Aorta (tissue), 5 donors: ENCODE measurements at regions not wholly inside any gene's neighbourhood (a gene's known extent, or its start where the extent isn't known, plus 50 kb on each side); places are given as distances from the start of the nearest gene placed in this dataset.

Source experiments
- ATAC-seq: fragments of 200-7000 bp; cut with Tn5 transposase; one replicate; pipeline ENCODE4 v1.9.1; 2022; ENCODE audit warnings: moderate library complexity; ENCODE audit not compliant: low FRiP score
- DNase-seq, 2 donors: peaks; one replicate each; pipeline ENCODE4 v3.0.0-alpha.2; 2020
- H3K27ac ChIP-seq, 2 donors: one replicate each; pipeline ENCODE4 v1.5.1; 2013; ENCODE audit warnings: low read length in 2 of 2, mild to moderate bottlenecking in 2 of 2, moderate library complexity in 2 of 2, control low read depth in 1 of 2, inconsistent platforms in 1 of 2, low read depth in 1 of 2
- H3K27me3 ChIP-seq, 2 donors: one replicate each; pipeline ENCODE4 v1.6.1; 2013; ENCODE audit warnings: control low read depth in 1 of 2, low read length in 1 of 2, mild to moderate bottlenecking in 1 of 2, moderate library complexity in 1 of 2; ENCODE audit not compliant: insufficient read depth in 2 of 2, control insufficient read depth in 1 of 2
- H3K36me3 ChIP-seq, 2 donors: one replicate each; pipeline ENCODE4 v1.6.1; 2013; ENCODE audit warnings: control low read depth in 1 of 2, low read length in 1 of 2, mild to moderate bottlenecking in 1 of 2; ENCODE audit not compliant: insufficient read depth in 2 of 2, control insufficient read depth in 1 of 2
- H3K4me1 ChIP-seq, 2 donors: one replicate each; pipeline ENCODE4 v1.6.1; 2013; ENCODE audit warnings: low read length in 2 of 2, control low read depth in 1 of 2, mild to moderate bottlenecking in 1 of 2, moderate library complexity in 1 of 2; ENCODE audit not compliant: insufficient read depth in 2 of 2, control insufficient read depth in 1 of 2
- H3K4me3 ChIP-seq, 2 donors: one replicate each; pipeline ENCODE4 v1.5.1; 2013; ENCODE audit warnings: low read length in 2 of 2, control low read depth in 1 of 2, mild to moderate bottlenecking in 1 of 2
- H3K9me3 ChIP-seq: one replicate; pipeline ENCODE4 v1.6.1; 2013; ENCODE audit warnings: mild to moderate bottlenecking, low read length; ENCODE audit not compliant: control insufficient read depth
- WGBS, 2 donors: extraction: QIAGEN DNeasy Blood & Tissue Kit; methylation state at CpG; one replicate each; pipeline ENCODE4 v1.1.7; 2013; 5-methylcytosine and 5-hydroxymethylcytosine counted together
- intact Hi-C, 2 donors: fragments of 100-400 bp; cut with DNase I; formaldehyde crosslinking; loops; one replicate each; pipeline versions ENCODE4 v1.14.2 to v1.15.0; 2022
- donor health status: healthy with polysubstance abuse.
- donor health status: Bipolar disorder and iron deficiency.
- donor health status: DM: no; HTN: no; CAD: no.
- donor health status: DM: no; HTN: no; CAD: no.
- donor health status: DM: yes; HTN: yes; CAD: no.

DNA sequence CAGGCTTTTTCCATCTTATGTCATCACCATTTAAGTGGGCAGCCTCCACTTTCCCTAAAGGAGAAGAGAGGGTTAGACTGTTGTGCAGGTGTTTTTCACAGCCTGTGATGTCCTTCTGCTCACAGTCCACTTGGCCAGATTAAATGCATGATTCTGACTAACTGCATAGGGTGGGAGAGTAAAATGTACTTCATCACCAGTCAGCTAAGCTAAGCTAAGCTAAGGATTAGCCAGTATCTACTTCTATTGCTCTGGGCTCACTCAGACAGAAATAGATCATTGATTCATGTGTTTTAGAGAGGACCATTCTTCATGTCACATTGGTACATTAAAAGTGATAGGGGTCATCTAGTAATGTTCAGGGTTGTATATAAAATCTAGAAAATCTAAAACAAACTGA lies 1013.1 kb downstream of the NTRK3 start:
- DNase-seq = no peak
- no peaks in the 10 kb centered on the region for H3K27me3 ChIP-seq
- no peaks in the 10 kb centered on the region for H3K4me1 ChIP-seq
- H3K4me3 ChIP-seq = no peak overlapping the region
- no peak for ATAC-seq
- peaks cover 3% of the 10 kb centered on the region for H3K9me3 ChIP-seq
- intact Hi-C loops = loop anchor here in 1 of 2 donors (10.0 kb wide), 1 partner anchor 61 kb away; no protein-coding TSS in a partner anchor
- no peak overlapping the region for H3K27ac ChIP-seq
- no peaks in the 10 kb centered on the region for H3K36me3 ChIP-seq

DNA sequence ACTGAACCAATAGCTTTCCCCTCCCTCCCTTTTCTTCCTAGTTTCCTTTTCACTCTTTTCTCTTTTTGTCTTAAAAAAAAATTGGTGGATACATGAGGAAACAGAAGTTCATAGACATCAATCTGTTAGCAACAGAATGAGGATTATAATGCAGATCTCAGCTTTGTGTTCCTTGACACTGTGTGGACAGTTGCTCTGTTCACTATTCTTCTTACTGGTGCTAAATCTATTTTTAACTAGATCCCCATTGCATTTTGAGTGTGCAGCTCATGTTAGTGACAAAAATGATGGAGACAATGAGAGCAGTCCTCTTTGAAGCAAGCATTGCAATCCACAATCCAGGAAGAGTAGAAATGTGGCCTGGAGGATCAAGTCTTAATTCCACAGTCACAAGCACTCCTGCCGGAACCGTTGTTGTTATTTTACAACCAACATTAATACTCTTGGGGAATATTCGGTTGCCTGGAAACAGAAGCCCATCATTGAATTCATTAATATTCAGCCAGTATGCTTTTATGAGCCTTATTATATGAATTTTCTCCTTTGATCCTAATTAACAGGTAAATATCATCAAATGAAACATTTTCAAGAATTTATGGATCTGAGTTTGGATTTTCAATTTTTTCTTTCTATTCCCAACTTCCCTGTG lies 1016.8 kb downstream of the NTRK3 start:
- whole genome bisulfite sequencing, 2 donors = 61 to 68% methylated on average over 3 of the region's 3 CpGs
- ATAC-seq = no peak

DNA sequence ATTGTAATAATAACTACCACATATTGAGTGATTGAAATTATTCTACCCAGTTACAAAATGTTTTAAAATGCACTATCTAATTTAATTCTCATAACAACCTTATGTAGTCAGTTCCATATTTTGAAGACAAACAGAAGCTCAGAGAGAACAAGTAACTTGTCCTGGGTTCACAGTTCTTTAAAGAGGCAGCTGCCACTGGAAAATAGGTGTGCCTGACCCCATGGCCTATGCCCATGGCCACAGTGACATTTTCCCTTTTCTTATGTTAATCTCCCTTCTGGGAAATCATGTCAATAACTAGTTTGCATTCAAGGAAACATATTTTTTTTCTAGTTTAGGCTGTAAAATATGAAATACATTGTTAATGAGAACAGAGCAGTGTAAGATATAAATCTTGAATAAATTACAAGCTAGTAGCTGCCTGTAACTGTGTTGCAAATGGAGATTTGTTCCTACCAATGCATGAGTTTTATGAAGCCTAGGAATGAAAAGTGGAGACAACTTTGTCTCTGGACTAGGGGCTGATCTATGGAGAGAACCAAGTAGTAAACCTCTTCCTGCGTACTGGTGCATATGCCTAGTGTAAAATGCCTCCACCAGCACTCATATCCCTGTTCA lies 1018.0 kb downstream of the NTRK3 start:
- WGBS, 2 donors = 86 to 93% methylated on average over 1 of the region's 1 CpG
- no peak for DNase-seq
- H3K4me1 ChIP-seq = no peaks in the 10 kb centered on the region
- H3K9me3 ChIP-seq = no peaks in the 10 kb centered on the region
- intact Hi-C loops = loop anchor here in 1 of 2 donors (10.0 kb wide), 1 partner anchor 64 kb away; no protein-coding TSS in a partner anchor
- ATAC-seq = no peak
- no peaks in the 10 kb centered on the region for H3K27me3 ChIP-seq
- no peak overlapping the region for H3K27ac ChIP-seq
- no peak overlapping the region for H3K4me3 ChIP-seq
- no peaks in the 10 kb centered on the region for H3K36me3 ChIP-seq

More for the DNA sequence above, 1016.8 kb downstream of the NTRK3 start:
- no peaks in the 10 kb centered on the region for H3K4me1 ChIP-seq
- no peaks in the 10 kb centered on the region for H3K27me3 ChIP-seq
- DNase-seq = no peak
- intact Hi-C loops = loop anchor here in 1 of 2 donors (10.0 kb wide), 2 partner anchors 65 kb away; no protein-coding TSS in a partner anchor
- H3K9me3 ChIP-seq = peaks cover 1% of the 10 kb centered on the region
- no peak overlapping the region for H3K4me3 ChIP-seq
- no peak overlapping the region for H3K27ac ChIP-seq
- H3K36me3 ChIP-seq = no peaks in the 10 kb centered on the region

DNA sequence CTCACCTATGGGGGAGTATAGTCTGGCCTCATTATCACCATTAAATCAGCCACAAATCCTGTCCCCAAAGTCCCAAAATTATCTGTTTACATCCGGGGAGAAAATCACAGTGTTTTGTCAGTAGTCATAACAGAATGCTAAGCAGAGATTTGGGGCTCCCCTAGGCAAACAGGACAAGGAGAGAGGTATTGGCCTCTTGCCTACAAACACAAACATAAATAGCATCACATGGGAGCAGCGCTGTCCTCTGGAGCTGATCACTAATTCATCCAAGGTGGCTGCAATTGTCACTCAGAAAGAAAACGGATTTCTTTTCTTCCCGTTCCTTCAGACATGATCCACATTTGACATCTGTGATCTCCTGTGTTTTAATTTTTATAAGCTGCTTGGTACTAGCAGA lies 1028.1 kb downstream of the NTRK3 start:
- H3K27me3 ChIP-seq = peaks cover 0 to 2% of the 10 kb centered on the region in 2 donors
- DNase-seq = no peak
- WGBS, 2 donors = 20 to 29% methylated on average over 4 of the region's 4 CpGs
- no peak overlapping the region for H3K4me3 ChIP-seq
- H3K9me3 ChIP-seq = peaks cover 4% of the 10 kb centered on the region
- intact Hi-C loops = no loop called here
- no peaks in the 10 kb centered on the region for H3K4me1 ChIP-seq
- no peak for ATAC-seq
- no peaks in the 10 kb centered on the region for H3K36me3 ChIP-seq
- no peak overlapping the region for H3K27ac ChIP-seq

DNA sequence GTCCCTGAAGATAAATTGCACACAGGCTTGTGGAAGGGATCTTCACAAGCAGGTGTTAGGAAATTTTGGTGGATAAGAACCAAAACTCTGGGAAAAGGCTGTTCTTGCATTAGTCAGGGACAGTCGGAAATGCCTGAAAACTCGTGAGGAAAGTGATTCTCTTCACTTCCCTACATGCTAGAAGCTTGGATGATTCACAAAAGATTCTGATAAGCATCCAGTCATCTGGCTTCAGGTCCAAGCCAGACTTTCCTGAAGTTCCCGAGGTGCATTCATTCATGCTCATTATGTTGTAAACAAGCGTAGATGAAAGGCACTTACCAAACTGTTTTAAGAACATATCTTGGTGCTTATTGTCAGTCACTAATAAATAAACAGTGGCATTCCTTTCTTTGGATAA lies 1028.7 kb downstream of the NTRK3 start:
- 53 to 60% methylated on average over 4 of the region's 4 CpGs for WGBS, 2 donors
- Histone ChIP-seq H3K36me3 (no peaks in the 10 kb centered on the region), H3K4me3 (no peak overlapping the region), H3K27ac (no peak overlapping the region), H3K4me1 (no peaks in the 10 kb centered on the region), H3K27me3 (peaks cover 0 to 2% of the 10 kb centered on the region in 2 donors), H3K9me3 (peaks cover 4% of the 10 kb centered on the region)
- no peak for DNase-seq
- intact Hi-C loops = no loop called here
- no peak for ATAC-seq

DNA sequence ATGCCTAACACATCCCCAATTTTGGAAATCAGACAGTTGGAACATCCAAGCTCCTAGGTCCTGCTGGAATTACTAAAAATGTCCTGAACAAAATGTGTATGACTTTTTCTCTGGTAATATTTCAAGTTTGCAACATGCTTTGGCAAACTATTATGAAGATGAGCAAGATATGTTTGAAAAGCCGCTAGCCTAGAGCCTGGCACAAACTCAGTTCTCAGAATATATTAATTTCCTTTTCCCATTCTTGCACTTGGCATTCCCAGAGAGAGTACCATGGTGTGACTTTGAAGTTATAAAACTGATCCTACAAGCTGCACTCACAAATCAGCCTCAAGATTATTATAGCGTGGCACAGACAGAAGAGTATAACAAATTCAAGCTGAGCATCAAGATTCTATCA lies 1031.1 kb downstream of the NTRK3 start:
- ATAC-seq = no peak
- Histone ChIP-seq H3K27ac (no peak overlapping the region), H3K27me3 (peaks cover 0 to 2% of the 10 kb centered on the region in 2 donors), H3K36me3 (no peaks in the 10 kb centered on the region), H3K4me1 (no peaks in the 10 kb centered on the region), H3K4me3 (no peak overlapping the region), H3K9me3 (peaks cover 4% of the 10 kb centered on the region)
- DNase-seq = no peak
- intact Hi-C loops = no loop called here
- 65 to 86% methylated on average over 2 of the region's 2 CpGs for WGBS, 2 donors

DNA sequence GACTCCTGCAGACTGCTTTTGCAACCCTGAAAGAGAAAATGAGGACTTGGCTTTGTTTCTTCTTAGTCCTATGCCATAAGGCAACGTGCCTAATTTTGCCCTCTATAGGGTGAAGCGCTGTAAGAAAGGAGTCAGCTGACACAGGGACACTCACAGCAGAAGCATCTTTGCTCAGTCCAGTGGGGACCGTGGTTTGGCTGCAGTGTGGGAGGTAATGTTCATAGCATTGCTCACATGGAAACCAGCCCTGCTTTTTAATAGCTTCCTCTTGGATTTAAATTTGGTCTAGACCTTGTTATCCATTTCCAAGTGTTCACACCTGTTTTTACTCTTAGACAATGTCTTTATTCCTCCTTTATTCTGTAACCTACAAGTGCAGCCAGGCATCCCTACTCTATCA lies 1032.1 kb downstream of the NTRK3 start:
- intact Hi-C loops = no loop called here
- WGBS, 2 donors = 79 to 80% methylated on average over 3 of the region's 3 CpGs
- peaks cover 0 to 2% of the 10 kb centered on the region in 2 donors for H3K27me3 ChIP-seq
- no peaks in the 10 kb centered on the region for H3K36me3 ChIP-seq
- no peak overlapping the region for H3K4me3 ChIP-seq
- DNase-seq (no peak), ATAC-seq (no peak)
- no peaks in the 10 kb centered on the region for H3K4me1 ChIP-seq
- peaks cover 4% of the 10 kb centered on the region for H3K9me3 ChIP-seq
- no peak overlapping the region for H3K27ac ChIP-seq

DNA sequence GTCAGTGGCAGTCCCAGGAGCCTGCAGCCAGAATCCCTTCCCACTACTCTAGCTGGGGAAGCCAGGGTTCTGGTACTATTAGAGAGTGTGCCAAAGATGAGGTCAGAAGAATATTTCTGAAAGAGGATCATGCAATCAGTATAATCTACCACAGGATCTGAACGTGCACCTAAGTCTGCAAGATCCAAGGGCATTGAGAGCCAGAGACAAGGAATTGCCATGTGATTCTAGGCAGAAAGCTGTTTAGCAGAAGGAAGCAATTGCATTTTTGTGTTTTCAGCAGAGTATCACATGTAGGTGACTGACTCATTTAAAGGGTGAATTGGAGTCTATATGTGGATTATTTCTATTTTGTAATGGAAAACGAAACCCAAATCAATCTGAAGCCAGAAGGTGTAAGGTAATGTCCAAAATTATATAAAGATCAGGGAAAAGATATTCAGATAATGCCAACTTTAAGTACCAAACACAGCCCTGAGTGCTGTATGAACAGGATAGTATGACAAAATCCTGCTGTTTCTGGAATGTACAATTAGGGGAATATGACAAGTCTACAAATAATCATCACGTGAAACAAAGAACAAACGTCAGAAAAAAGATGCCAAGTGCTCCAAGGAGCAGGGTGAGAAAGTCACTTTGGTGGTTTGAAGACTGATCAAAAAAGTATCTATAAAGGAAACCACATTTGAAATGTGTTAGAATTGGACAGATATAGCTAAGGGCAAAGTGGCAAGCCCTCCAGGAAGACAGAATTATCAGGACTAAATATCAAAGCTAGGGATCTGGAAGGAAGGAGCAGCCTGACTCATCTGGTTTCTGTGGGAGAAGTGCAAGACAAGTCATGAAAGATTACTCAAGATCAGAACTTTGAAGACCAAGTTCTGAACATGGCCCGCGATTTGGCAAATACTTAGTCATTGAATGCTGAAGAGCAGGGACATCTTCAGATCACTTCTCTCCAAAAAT lies 1036.6 kb downstream of the NTRK3 start:
- intact Hi-C loops = no loop called here
- no peak for ATAC-seq
- H3K36me3 ChIP-seq = no peaks in the 10 kb centered on the region
- no peaks in the 10 kb centered on the region for H3K4me1 ChIP-seq
- peaks cover 4% of the 10 kb centered on the region for H3K9me3 ChIP-seq
- DNase-seq = no peak
- H3K4me3 ChIP-seq = no peak overlapping the region
- no peak overlapping the region for H3K27ac ChIP-seq
- WGBS, 2 donors = 59 to 63% methylated on average over 6 of the region's 6 CpGs
- peaks cover 0 to 2% of the 10 kb centered on the region in 2 donors for H3K27me3 ChIP-seq
